ENCODE measurements at regions not wholly inside any gene's neighbourhood (a gene's known extent, or its start where the extent isn't known, plus 50 kb on each side); places are given as distances from the start of the nearest gene placed in this dataset.

DNA sequence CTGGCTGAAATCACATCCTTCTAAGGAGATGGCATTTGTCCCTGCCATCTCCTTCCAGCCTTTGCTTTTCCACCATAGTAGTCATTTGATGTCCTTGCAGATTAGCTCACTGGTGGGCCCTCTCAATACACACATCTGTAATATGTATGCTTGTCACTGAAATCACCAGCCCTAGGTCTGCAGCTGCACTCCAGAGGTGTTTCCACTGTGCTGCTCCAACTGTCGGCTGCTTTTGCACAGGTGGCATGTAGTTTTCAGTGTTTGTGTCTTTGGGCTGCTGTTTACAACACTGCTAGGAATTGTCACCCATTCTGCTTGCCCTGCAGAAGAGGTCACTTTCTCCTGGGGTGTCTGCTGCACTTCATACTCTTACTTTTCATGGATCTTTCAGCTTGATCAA is 69.0 kb upstream of the GRAMD1B start:
- TF ChIP-seq RAD51 (IDR thresholded peaks at IDR 0.05; ENCODE audit: borderline replicate concordance) (no peak), TCF7 (IDR thresholded peaks at IDR 0.05; ENCODE audit: low read depth) (no peak), ZNF20 (CRISPR knock-in tag; IDR thresholded peaks at IDR 0.05) (no peak), SMARCE1 (IDR thresholded peaks at IDR 0.05; ENCODE audit: borderline replicate concordance) (no peak)
- TF ChIP-seq, protein P1, sequence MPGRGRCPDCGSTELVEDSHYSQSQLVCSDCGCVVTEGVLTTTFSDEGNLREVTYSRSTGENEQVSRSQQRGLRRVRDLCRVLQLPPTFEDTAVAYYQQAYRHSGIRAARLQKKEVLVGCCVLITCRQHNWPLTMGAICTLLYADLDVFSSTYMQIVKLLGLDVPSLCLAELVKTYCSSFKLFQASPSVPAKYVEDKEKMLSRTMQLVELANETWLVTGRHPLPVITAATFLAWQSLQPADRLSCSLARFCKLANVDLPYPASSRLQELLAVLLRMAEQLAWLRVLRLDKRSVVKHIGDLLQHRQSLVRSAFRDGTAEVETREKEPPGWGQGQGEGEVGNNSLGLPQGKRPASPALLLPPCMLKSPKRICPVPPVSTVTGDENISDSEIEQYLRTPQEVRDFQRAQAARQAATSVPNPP (CRISPR knock-in tag; IDR thresholded peaks at IDR 0.05) = no peak

Data from HepG2 (cell line).